HG02870 (cell line): ENCODE measurements at regions not wholly inside any gene's neighbourhood (a gene's known extent, or its start where the extent isn't known, plus 50 kb on each side); places are given as distances from the start of the nearest gene placed in this dataset.
A peak's percentile ranks its signal among the peaks of the same experiment; 100 is the strongest.

ENCODE experiments used
- ATAC-seq: cut with Tn5 transposase; IDR thresholded peaks from one replicate; pipeline ENCODE4 v1.9.1; 2021; ENCODE audit warnings: mild to moderate bottlenecking, moderate library complexity; ENCODE audit not compliant: unreplicated experiment

- ATAC-seq, result no peak
Measured at GRCh38 chr3:110575702-110576101, 495.9 kb upstream of the NECTIN3 start.

- ATAC-seq, result no peak
Measured at GRCh38 chr3:110576960-110577359, 494.7 kb upstream of the NECTIN3 start.

- ATAC-seq, result no peak
Measured at GRCh38 chr3:110577854-110578253, 493.8 kb upstream of the NECTIN3 start.

- no peak for ATAC-seq
Measured at GRCh38 chr3:110579840-110580550, 491.6 kb upstream of the NECTIN3 start.

- no peak for ATAC-seq
Measured at GRCh38 chr3:110583373-110583935, 488.2 kb upstream of the NECTIN3 start.

GRCh38 chr3:110588906-110589305 lies 482.7 kb upstream of the NECTIN3 start:
- ATAC-seq, result no peak

- ATAC-seq, result no peak
Measured at GRCh38 chr3:110589341-110589740, 482.3 kb upstream of the NECTIN3 start.

GRCh38 chr3:110593749-110594148 lies 477.9 kb upstream of the NECTIN3 start:
- no peak for ATAC-seq

GRCh38 chr3:110598847-110599490 lies 472.6 kb upstream of the NECTIN3 start:
- ATAC-seq, result no peak

- no peak for ATAC-seq
Measured at GRCh38 chr3:110608566-110608965, 463.1 kb upstream of the NECTIN3 start.

- ATAC-seq, result no peak
Measured at GRCh38 chr3:110612045-110612444, 459.6 kb upstream of the NECTIN3 start.

GRCh38 chr3:110614186-110614585 lies 457.4 kb upstream of the NECTIN3 start:
- ATAC-seq, result no peak

GRCh38 chr3:110615454-110615853 lies 456.2 kb upstream of the NECTIN3 start:
- no peak for ATAC-seq

GRCh38 chr3:110618512-110619226 lies 452.9 kb upstream of the NECTIN3 start:
- no peak for ATAC-seq

- no peak for ATAC-seq
Measured at GRCh38 chr3:110620118-110620517, 451.5 kb upstream of the NECTIN3 start.

- ATAC-seq, result peak; percentile 41
Measured at GRCh38 chr3:110623571-110623970, 448.0 kb upstream of the NECTIN3 start.

- no peak for ATAC-seq
Measured at GRCh38 chr3:110624576-110624975, 447.0 kb upstream of the NECTIN3 start.

GRCh38 chr3:110625201-110625747 lies 446.3 kb upstream of the NECTIN3 start:
- no peak for ATAC-seq

GRCh38 chr3:110626652-110627111 lies 444.9 kb upstream of the NECTIN3 start:
- ATAC-seq, result peak; percentile 38

GRCh38 chr3:110628650-110629301 lies 442.8 kb upstream of the NECTIN3 start:
- no peak for ATAC-seq

GRCh38 chr3:110629917-110630316 lies 441.7 kb upstream of the NECTIN3 start:
- no peak for ATAC-seq
